Upper lobe of right lung (tissue), 1 donor: ENCODE measurements at regions not wholly inside any gene's neighbourhood (a gene's known extent, or its start where the extent isn't known, plus 50 kb on each side); places are given as distances from the start of the nearest gene placed in this dataset.

Source experiments
- ATAC-seq: fragments of 200-7000 bp; cut with Tn5 transposase; one replicate; pipeline ENCODE4 v1.9.1; 2020; ENCODE audit warnings: mild to moderate bottlenecking, moderate library complexity
- DNase-seq: peaks from one replicate; pipeline ENCODE4 v3.0.0-alpha.2; 2020
- H3K27ac ChIP-seq: fragments of 200-600 bp; one replicate; pipeline ENCODE4 v1.8.0; 2022
- H3K27me3 ChIP-seq: fragments of 200-600 bp; one replicate; pipeline ENCODE4 v1.8.0; 2022; ENCODE audit warnings: mild to moderate bottlenecking
- H3K36me3 ChIP-seq: fragments of 200-600 bp; one replicate; pipeline ENCODE4 v1.8.0; 2022
- H3K4me1 ChIP-seq: fragments of 200-600 bp; one replicate; pipeline ENCODE4 v1.8.0; 2022
- H3K4me3 ChIP-seq: fragments of 200-600 bp; one replicate; pipeline ENCODE4 v1.8.0; 2022; ENCODE audit warnings: mild to moderate bottlenecking
- H3K9me3 ChIP-seq: fragments of 200-600 bp; one replicate; pipeline ENCODE4 v1.8.0; 2022
- intact Hi-C: fragments of 100-400 bp; cut with DNase I; formaldehyde crosslinking; loops from one replicate; pipeline ENCODE4 v1.11.0; 2022
- TF ChIP-seq, protein P1 (sequence below): fragments of 200-600 bp; IDR thresholded peaks from one replicate; pipeline ENCODE4 v1.8.0; 2022; ENCODE audit warnings: antibody characterized with exemption
- donor health status: DM: no; HTN: yes; CAD: no; lungs with severe emphysema.

DNA sequence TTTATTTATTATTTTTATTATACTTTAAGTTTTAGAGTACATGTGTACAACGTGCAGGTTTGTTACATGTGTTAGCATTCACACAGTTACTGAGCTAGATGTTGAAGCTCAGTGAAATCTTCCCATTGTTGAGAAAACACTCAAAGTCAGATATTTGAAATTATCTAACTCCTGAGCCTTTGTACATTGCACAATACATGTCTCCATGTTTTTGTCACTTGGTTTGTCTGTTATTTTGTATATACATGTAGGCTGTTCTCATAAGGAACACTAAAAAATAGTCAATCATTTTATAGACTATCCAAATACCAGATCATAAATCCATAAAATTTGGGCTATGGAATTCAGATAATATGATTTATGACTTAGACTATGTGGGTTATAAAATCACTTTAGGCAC lies 1126.5 kb downstream of the NSUN3 start:
- Histone ChIP-seq H3K4me3 (no peak overlapping the region), H3K36me3 (no peaks in the 10 kb centered on the region), H3K27ac (no peak overlapping the region), H3K27me3 (no peaks in the 10 kb centered on the region), H3K9me3 (no peaks in the 10 kb centered on the region), H3K4me1 (no peaks in the 10 kb centered on the region)
- DNase-seq (no peak), ATAC-seq (no peak)
- intact Hi-C loops: no loop called here
- TF ChIP-seq, protein P1, sequence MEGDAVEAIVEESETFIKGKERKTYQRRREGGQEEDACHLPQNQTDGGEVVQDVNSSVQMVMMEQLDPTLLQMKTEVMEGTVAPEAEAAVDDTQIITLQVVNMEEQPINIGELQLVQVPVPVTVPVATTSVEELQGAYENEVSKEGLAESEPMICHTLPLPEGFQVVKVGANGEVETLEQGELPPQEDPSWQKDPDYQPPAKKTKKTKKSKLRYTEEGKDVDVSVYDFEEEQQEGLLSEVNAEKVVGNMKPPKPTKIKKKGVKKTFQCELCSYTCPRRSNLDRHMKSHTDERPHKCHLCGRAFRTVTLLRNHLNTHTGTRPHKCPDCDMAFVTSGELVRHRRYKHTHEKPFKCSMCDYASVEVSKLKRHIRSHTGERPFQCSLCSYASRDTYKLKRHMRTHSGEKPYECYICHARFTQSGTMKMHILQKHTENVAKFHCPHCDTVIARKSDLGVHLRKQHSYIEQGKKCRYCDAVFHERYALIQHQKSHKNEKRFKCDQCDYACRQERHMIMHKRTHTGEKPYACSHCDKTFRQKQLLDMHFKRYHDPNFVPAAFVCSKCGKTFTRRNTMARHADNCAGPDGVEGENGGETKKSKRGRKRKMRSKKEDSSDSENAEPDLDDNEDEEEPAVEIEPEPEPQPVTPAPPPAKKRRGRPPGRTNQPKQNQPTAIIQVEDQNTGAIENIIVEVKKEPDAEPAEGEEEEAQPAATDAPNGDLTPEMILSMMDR: no peak

DNA sequence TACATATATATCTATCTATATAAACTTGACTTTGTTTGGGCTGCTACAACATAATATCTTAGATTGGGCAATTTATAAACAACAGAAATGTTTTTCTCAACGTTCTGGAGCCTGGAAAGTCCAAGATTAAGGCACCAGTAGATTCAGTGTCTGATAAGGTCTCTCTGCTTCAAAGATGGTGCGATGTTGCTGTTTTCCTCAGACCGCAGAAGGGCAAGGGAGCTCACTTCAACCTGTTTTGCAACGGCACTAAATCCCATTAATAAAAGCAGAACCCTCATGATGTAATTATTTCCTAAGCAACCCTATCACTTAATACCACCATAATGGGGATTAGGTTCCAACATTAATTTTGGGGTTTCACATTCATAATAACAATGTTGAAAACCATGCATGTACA lies 1134.8 kb downstream of the NSUN3 start:
- Histone ChIP-seq H3K27me3 (no peaks in the 10 kb centered on the region), H3K4me1 (no peaks in the 10 kb centered on the region), H3K36me3 (no peaks in the 10 kb centered on the region), H3K4me3 (no peak overlapping the region), H3K27ac (no peak overlapping the region), H3K9me3 (no peaks in the 10 kb centered on the region)
- TF ChIP-seq, protein P1: no peak
- intact Hi-C loops: no loop called here
- DNase-seq (no peak), ATAC-seq (no peak)

DNA sequence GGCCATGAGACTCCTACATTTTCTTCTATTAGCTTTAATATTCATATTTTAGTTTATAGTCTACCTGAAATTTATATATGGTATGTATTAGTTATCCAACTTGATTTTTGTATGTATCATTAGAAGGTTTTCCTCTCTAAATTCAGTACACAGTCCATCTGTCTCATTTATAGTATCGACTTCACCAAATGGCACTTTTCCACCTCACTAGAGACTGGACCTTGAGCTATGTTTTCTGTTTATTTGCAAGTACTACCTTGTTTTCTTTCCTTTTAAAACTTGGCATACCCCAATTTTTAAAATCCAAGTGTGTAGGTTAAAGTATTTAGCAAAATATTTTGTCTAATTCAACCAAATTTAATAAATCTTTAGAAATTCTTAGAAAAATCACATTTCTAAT lies 1137.5 kb downstream of the NSUN3 start:
- TF ChIP-seq, protein P1: no peak
- intact Hi-C loops: no loop called here
- H3K4me1 ChIP-seq: no peaks in the 10 kb centered on the region
- no peaks in the 10 kb centered on the region for H3K27me3 ChIP-seq
- ATAC-seq (no peak), DNase-seq (no peak)
- H3K4me3 ChIP-seq: no peak overlapping the region
- no peak overlapping the region for H3K27ac ChIP-seq
- no peaks in the 10 kb centered on the region for H3K9me3 ChIP-seq
- no peaks in the 10 kb centered on the region for H3K36me3 ChIP-seq

DNA sequence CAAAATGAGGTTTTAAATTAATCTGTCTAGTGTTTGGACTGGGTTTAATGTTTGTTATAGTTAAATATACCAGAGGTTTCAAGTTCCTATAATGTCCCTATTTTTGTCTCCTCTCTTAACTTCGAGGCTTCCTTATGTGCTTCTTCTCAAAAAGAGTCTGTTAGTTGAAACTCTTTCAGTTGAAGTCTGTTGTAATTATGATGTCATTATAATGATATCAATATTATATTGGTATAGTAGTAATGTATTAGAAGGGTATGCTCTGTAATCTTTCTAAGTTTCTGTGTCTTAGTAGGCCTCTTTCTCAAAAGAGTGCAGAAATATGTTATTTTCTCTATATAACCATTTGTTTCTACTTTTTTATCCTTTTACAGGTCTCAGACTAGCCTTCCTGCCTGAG lies 1148.0 kb downstream of the NSUN3 start:
- Histone ChIP-seq H3K36me3 (no peaks in the 10 kb centered on the region), H3K27ac (no peak overlapping the region), H3K4me3 (no peak overlapping the region), H3K9me3 (no peaks in the 10 kb centered on the region), H3K27me3 (no peaks in the 10 kb centered on the region), H3K4me1 (no peaks in the 10 kb centered on the region)
- intact Hi-C loops: no loop called here
- TF ChIP-seq, protein P1: no peak
- DNase-seq: no peak
- no peak for ATAC-seq

DNA sequence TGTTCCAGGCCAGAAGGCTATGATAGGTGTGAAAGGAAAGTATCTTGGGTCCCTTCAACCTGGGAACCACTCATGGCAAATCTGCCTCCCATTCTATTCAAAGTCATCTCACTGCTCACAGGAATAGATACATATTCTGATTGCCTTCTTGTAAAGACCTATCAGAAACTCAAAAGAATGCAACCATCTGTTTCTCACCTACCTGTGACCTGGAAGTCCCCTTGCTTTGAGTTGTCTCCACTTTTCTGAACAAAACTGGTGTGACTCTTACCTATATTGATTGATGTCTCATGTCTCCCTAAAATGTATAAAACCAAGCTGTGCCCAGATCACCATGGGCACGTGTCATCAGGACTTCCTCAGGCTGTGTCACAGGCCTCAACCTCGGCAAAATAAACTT lies 1149.3 kb downstream of the NSUN3 start:
- Histone ChIP-seq H3K4me3 (no peak overlapping the region), H3K27me3 (no peaks in the 10 kb centered on the region), H3K27ac (no peak overlapping the region), H3K9me3 (no peaks in the 10 kb centered on the region), H3K4me1 (no peaks in the 10 kb centered on the region), H3K36me3 (no peaks in the 10 kb centered on the region)
- ATAC-seq (no peak), DNase-seq (no peak)
- intact Hi-C loops: no loop called here
- TF ChIP-seq, protein P1: no peak

DNA sequence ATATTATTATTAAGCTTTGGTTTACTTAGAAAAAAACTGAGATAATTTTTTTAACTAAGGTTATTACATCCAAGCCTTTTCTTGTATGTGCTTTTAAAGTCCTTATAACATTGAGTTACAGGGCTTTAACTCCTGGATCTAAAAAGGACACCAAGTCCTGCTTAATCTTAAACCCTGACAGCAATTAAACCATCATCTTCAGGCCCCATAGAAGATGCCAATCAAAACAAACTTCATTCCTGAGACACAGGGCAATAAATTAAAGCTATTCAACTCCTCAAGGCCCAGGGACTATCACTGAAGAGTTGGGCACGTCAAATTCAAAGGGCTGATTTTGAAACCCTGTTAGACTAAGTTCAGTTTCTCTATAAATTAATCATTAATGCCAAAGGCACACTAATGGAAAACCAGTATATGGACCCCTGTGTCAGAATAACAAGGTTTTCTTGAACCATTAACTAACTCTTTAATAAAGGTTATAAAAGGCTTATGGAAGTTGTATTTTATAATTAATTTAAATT lies 1152.6 kb downstream of the NSUN3 start:
- Histone ChIP-seq H3K4me3 (no peak overlapping the region), H3K27ac (no peak overlapping the region), H3K9me3 (no peaks in the 10 kb centered on the region), H3K36me3 (no peaks in the 10 kb centered on the region), H3K27me3 (no peaks in the 10 kb centered on the region), H3K4me1 (no peaks in the 10 kb centered on the region)
- ATAC-seq (no peak), DNase-seq (no peak)
- TF ChIP-seq, protein P1: no peak
- intact Hi-C loops: no loop called here
